ENCODE measurements at regions not wholly inside any gene's neighbourhood (a gene's known extent, or its start where the extent isn't known, plus 50 kb on each side); places are given as distances from the start of the nearest gene placed in this dataset.

- no peak for DNase-seq (ENCODE audit: low read depth)
- no peak overlapping the region for H3K4me3 ChIP-seq (ENCODE audit: low read depth, low read length)
- no peak for TF ChIP-seq CTCF (IDR thresholded peaks at IDR 0.05; ENCODE audit: insufficient read depth, low read depth, low read length, missing control alignments)
These were observed 80.2 kb upstream of the ZNF618 start for GRCh38 chr9:113795811-113796392.

GRCh38 chr9:113796646-113797426 lies 79.3 kb upstream of the ZNF618 start:
- no peak overlapping the region for H3K4me3 ChIP-seq (ENCODE audit: low read depth, low read length)
- no peak for TF ChIP-seq CTCF (IDR thresholded peaks at IDR 0.05; ENCODE audit: insufficient read depth, low read depth, low read length, missing control alignments)
- no peak for DNase-seq (ENCODE audit: low read depth)

DNA sequence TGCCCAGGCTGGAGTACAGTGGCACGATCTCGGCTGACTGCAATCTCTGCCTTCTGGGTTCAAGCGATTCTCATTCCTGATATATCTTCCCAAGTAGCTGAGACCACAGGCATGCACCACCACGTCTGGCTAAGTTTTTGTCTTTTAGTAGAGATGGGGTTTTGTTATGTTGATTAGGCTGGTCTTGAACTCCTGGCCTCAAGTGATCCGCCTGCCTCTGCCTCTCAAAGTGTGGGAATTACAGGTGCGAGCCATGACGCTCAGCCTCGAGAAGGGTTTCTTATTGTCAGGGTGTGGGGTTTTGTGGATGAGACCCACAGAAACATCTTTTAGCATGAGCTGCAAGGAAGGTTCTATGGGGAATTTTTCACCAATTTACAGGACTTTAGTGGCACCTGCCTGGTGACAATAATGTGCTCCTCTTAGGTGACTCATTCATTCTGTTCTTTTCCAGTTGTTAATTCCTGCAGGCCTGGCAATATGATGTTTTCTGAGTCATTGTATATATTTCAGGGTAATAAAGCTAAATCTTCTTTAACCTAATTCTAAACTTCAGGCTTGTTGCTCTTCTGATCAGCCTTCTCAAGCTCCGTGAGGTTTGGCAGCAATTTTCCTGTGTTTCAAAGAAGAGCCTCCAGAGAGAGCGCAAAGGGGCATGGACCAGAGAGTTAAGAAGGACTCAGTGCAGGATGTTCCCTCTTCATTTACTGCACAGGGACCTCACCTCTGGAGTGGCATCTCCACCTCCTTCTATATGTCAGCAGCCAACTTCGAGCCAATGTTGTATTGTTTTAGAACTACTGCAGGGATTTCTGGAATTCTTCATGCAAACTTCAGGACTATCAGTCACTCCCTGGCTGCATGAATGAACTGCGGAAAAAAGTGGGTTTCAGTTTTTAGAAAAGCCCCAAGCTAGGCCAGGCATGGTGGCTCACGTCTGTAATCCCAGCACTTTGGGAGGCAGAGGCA lies 77.8 kb upstream of the ZNF618 start:
- TF ChIP-seq CTCF (IDR thresholded peaks at IDR 0.05; ENCODE audit: insufficient read depth, low read depth, low read length, missing control alignments): no peak
- H3K4me3 ChIP-seq (ENCODE audit: low read depth, low read length): no peak overlapping the region
- DNase-seq (ENCODE audit: low read depth): no peak

- TF ChIP-seq CTCF (IDR thresholded peaks at IDR 0.05; ENCODE audit: insufficient read depth, low read depth, low read length, missing control alignments): no peak
- no peak overlapping the region for H3K4me3 ChIP-seq (ENCODE audit: low read depth, low read length)
- no peak for DNase-seq (ENCODE audit: low read depth)
These were observed 75.8 kb upstream of the ZNF618 start for GRCh38 chr9:113800276-113800675.

DNA sequence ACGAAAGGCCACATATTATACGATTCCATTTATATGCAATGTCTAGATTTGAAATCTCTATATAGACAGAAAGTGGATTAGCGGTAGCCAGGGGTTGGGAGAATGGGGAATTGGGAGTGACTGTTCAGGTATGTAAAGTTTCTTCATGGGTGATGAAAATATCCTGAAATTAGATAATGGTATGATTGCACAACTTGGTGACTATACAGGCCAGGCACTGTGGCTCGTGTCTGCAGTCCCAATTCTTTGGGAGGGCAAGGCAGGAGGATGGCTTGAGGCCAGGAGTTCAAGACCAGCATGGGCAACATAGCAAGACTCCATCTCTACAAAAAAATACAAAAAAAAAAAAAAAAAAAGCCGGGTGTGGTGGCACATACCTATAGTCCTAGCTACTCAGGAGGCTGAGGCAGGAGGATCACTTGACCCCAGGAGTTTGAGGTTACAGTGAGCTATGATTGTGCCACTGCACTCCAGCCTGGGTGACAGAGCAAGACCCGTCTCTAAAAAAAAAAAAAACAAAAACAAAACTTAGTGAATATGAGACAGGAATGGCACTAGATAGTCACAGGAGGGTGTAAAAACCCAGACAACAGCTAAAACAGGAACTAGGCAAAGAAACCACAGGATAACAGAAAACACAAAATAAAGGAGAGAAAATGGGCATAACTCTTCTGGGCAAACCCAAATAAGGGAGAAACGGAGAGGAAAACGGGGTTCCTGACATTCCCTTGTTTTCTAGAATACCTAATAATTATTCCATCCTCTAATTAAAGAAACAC lies 72.1 kb upstream of the ZNF618 start:
- TF ChIP-seq CTCF (IDR thresholded peaks at IDR 0.05; ENCODE audit: insufficient read depth, low read depth, low read length, missing control alignments): no peak

DNA sequence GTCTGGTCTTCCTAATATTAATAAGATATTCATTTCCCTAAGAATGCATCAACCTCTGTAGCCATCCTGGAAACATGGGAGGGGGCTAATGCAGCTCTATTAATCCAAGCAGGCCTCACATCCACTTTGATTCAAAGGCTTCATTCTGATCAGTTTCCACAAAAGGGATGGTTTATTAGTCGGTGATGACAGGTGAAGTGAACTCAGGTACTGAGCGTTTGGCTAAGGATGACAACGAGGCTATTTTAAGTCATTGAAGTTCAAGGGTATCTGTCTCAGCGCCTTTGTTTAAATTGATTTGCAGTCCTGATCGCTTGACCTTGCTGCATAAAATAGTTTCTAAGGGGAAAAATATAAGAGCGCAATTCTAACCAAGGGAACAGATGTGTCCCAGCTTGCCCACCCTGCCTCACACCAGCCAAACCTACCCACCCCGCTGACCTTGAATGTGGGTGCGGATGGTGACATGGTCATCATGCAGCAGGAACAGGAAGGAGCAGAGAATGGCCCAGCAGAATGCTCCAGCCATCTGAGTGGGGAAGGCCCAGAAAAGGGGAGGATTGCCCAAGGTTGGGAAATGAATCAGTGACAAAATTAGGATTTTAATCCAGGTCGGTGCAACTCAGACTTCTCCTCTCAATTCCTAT lies 70.5 kb upstream of the ZNF618 start:
- no peak for TF ChIP-seq CTCF (IDR thresholded peaks at IDR 0.05; ENCODE audit: insufficient read depth, low read depth, low read length, missing control alignments)
- no peak for DNase-seq (ENCODE audit: low read depth)
- no peak overlapping the region for H3K4me3 ChIP-seq (ENCODE audit: low read depth, low read length)

More for the DNA sequence above, 72.1 kb upstream of the ZNF618 start:
- H3K4me3 ChIP-seq (ENCODE audit: low read depth, low read length): no peak overlapping the region
- no peak for DNase-seq (ENCODE audit: low read depth)

Data from GM12865 (cell line).